ENCODE measurements at regions not wholly inside any gene's neighbourhood (a gene's known extent, or its start where the extent isn't known, plus 50 kb on each side); places are given as distances from the start of the nearest gene placed in this dataset.
"Not testable (repeated sequence)": the region's sequence is repeated elsewhere in the genome, so short reads cannot be mapped to it uniquely, and the experiment has no call there.

- no peak for TF ChIP-seq CTCF (conservative IDR thresholded peaks at IDR 0.05)
- no peaks in the 10 kb centered on the region for H3K27me3 Mint-ChIP-seq
- no peak overlapping the region for H3K27ac Mint-ChIP-seq
- H3K9me3 Mint-ChIP-seq = no peaks in the 10 kb centered on the region
- no peak for DNase-seq (ENCODE audit: extremely low spot score, unreplicated experiment)
- no peaks in the 10 kb centered on the region for H3K36me3 Mint-ChIP-seq
- H3K4me3 Mint-ChIP-seq = no peak overlapping the region
- H3K4me1 Mint-ChIP-seq (ENCODE audit: unreplicated experiment) = peaks cover 14% of the 10 kb centered on the region
Observed at GRCh38 chr14:54261283-54261682, 135.5 kb upstream of the CDKN3 start.

GRCh38 chr14:54266616-54267015 is 130.2 kb upstream of the CDKN3 start:
- H3K9me3 Mint-ChIP-seq; H3K27me3 Mint-ChIP-seq; H3K27ac Mint-ChIP-seq; H3K36me3 Mint-ChIP-seq; H3K4me1 Mint-ChIP-seq (ENCODE audit: unreplicated experiment); DNase-seq (ENCODE audit: extremely low spot score, unreplicated experiment); H3K4me3 Mint-ChIP-seq: not testable (repeated sequence)

- no peak for TF ChIP-seq CTCF (conservative IDR thresholded peaks at IDR 0.05)
- no peak for DNase-seq (ENCODE audit: extremely low spot score, unreplicated experiment)
- Mint-ChIP-seq H3K27me3 (no peaks in the 10 kb centered on the region), H3K27ac (no peak overlapping the region), H3K4me3 (no peak overlapping the region), H3K36me3 (no peaks in the 10 kb centered on the region), H3K9me3 (no peaks in the 10 kb centered on the region), H3K4me1 (ENCODE audit: unreplicated experiment) (no peaks in the 10 kb centered on the region)
Observed at GRCh38 chr14:54267172-54267571, 129.6 kb upstream of the CDKN3 start.

GRCh38 chr14:54275997-54276725 is 120.6 kb upstream of the CDKN3 start:
- Mint-ChIP-seq H3K4me1 (ENCODE audit: unreplicated experiment) (peaks cover 11% of the 10 kb centered on the region), H3K27ac (no peak overlapping the region), H3K36me3 (no peaks in the 10 kb centered on the region), H3K27me3 (peaks cover 4% of the 10 kb centered on the region), H3K4me3 (no peak overlapping the region), H3K9me3 (no peaks in the 10 kb centered on the region)
- no peak for DNase-seq (ENCODE audit: extremely low spot score, unreplicated experiment)
- no peak for TF ChIP-seq CTCF (conservative IDR thresholded peaks at IDR 0.05)

GRCh38 chr14:54278087-54278486 is 118.7 kb upstream of the CDKN3 start:
- no peak overlapping the region for H3K4me3 Mint-ChIP-seq
- no peak for TF ChIP-seq CTCF (conservative IDR thresholded peaks at IDR 0.05)
- peaks cover 11% of the 10 kb centered on the region for H3K4me1 Mint-ChIP-seq (ENCODE audit: unreplicated experiment)
- no peak for DNase-seq (ENCODE audit: extremely low spot score, unreplicated experiment)
- H3K9me3 Mint-ChIP-seq = no peaks in the 10 kb centered on the region
- no peak overlapping the region for H3K27ac Mint-ChIP-seq
- H3K27me3 Mint-ChIP-seq = peaks cover 4% of the 10 kb centered on the region
- no peaks in the 10 kb centered on the region for H3K36me3 Mint-ChIP-seq

GRCh38 chr14:54278665-54279295 is 118.0 kb upstream of the CDKN3 start:
- DNase-seq (ENCODE audit: extremely low spot score, unreplicated experiment) = no peak
- Mint-ChIP-seq H3K9me3 (no peaks in the 10 kb centered on the region), H3K36me3 (no peaks in the 10 kb centered on the region), H3K27ac (no peak overlapping the region), H3K27me3 (peaks cover 4% of the 10 kb centered on the region), H3K4me3 (no peak overlapping the region), H3K4me1 (ENCODE audit: unreplicated experiment) (peaks cover 11% of the 10 kb centered on the region)
- TF ChIP-seq CTCF (conservative IDR thresholded peaks at IDR 0.05) = no peak
